A673 (cell line): ENCODE measurements at regions not wholly inside any gene's neighbourhood (a gene's known extent, or its start where the extent isn't known, plus 50 kb on each side); places are given as distances from the start of the nearest gene placed in this dataset.

Experiments
- BruUV-seq: library from RNA; stranded (reverse); fragments of 400-500 nt; replicated peaks from 2 replicates; lab custom pipeline; 2021; lab: Mats Ljungman, UMichigan
- CTCF ChIA-PET: fragments of 300-600 bp; sonication (Branson Sonifier 250); formaldehyde crosslinking; loops from one replicate; lab custom pipeline; 2022; ENCODE audit warnings: antibody characterized with exemption; lab: Charles Lee
- POLR2A ChIA-PET: fragments of 300-600 bp; sonication (Branson Sonifier 250); formaldehyde crosslinking; loops from one replicate; lab custom pipeline; 2022; ENCODE audit warnings: antibody characterized with exemption; ENCODE audit not compliant: low non-redundant PET; lab: Charles Lee
- DNase-seq: peaks from one replicate; pipeline ENCODE4 v3.0.0-alpha.2; 2015; ENCODE audit warnings: low spot score
- H3K27ac ChIP-seq: fragments of 200-600 bp; sonication (generic); 2 replicates; pipeline ENCODE4 v1.5.1; 2016; ENCODE audit warnings: mixed run types, low read depth, mild to moderate bottlenecking, mixed read lengths, antibody characterized with exemption, low read length; ENCODE audit not compliant: poor library complexity, severe bottlenecking
- H3K27me3 ChIP-seq: fragments of 200-600 bp; sonication (generic); replicated peaks from 2 replicates; pipeline ENCODE4 v1.6.1; 2017; ENCODE audit warnings: mixed run types, low read depth, mild to moderate bottlenecking, mixed read lengths, antibody characterized with exemption, low read length; ENCODE audit not compliant: insufficient read depth, poor library complexity
- H3K36me3 ChIP-seq: fragments of 200-600 bp; sonication (generic); 2 replicates; pipeline ENCODE4 v1.6.1; 2016; ENCODE audit warnings: mixed run types, mild to moderate bottlenecking, mixed read lengths, antibody characterized with exemption, low read length; ENCODE audit not compliant: insufficient read depth, poor library complexity, severe bottlenecking
- H3K4me1 ChIP-seq: fragments of 200-600 bp; sonication (generic); 2 replicates; pipeline ENCODE4 v1.6.1; 2017; ENCODE audit warnings: mixed run types, mild to moderate bottlenecking, mixed read lengths, antibody characterized with exemption, low read length; ENCODE audit not compliant: insufficient read depth, poor library complexity, severe bottlenecking
- H3K4me3 ChIP-seq: fragments of 200-600 bp; sonication (generic); 2 replicates; pipeline ENCODE4 v1.5.1; 2016; ENCODE audit warnings: low read depth, mixed run types, mild to moderate bottlenecking, mixed read lengths, low read length; ENCODE audit not compliant: poor library complexity, severe bottlenecking
- H3K9me3 ChIP-seq: fragments of 200-600 bp; sonication (generic); 2 replicates; pipeline ENCODE4 v1.6.1; 2016; ENCODE audit warnings: mixed run types, low read depth, mild to moderate bottlenecking, mixed read lengths, antibody characterized with exemption, low read length; ENCODE audit not compliant: poor library complexity, severe bottlenecking
- CTCF ChIP-seq: fragments of 300-800, 200-600 bp; sonication (generic); conservative IDR thresholded peaks from 2 replicates; pipeline ENCODE4 v1.5.1; 2017; ENCODE audit warnings: low read depth, mild to moderate bottlenecking, antibody characterized with exemption, low read length, moderate library complexity, mixed read lengths
- EZH2 ChIP-seq: fragments of 200-600 bp; sonication (generic); IDR thresholded peaks from 2 replicates; pipeline ENCODE4 v1.6.1; 2017; ENCODE audit warnings: borderline replicate concordance, low read depth, mild to moderate bottlenecking, mixed read lengths, antibody characterized with exemption, low read length; ENCODE audit not compliant: poor library complexity, severe bottlenecking
- intact Hi-C: fragments of 100-400 bp; cut with micrococcal nuclease; formaldehyde crosslinking; loops from one replicate; pipeline ENCODE4 v1.10.0; 2022; ENCODE audit not compliant: unreplicated experiment

- intact Hi-C loops: no loop called here
- Histone ChIP-seq H3K4me3 (no peak overlapping the region), H3K9me3 (no peaks in the 10 kb centered on the region), H3K4me1 (no peaks in the 10 kb centered on the region), H3K27me3 (no peaks in the 10 kb centered on the region), H3K36me3 (no peaks in the 10 kb centered on the region), H3K27ac (no peak overlapping the region)
- CTCF ChIA-PET: no interaction called here
- TF ChIP-seq EZH2 (no peak), CTCF (no peak)
- POLR2A ChIA-PET: no interaction called here
- no TSS peak for BruUV-seq
- DNase-seq: no peak
These were observed 187.3 kb downstream of the IPO8 start for GRCh38 chr12:30508205-30508967.

- Histone ChIP-seq H3K27me3 (peaks cover 3% of the 10 kb centered on the region), H3K27ac (no peak overlapping the region), H3K9me3 (no peaks in the 10 kb centered on the region), H3K36me3 (no peaks in the 10 kb centered on the region), H3K4me3 (no peak overlapping the region), H3K4me1 (no peaks in the 10 kb centered on the region)
- intact Hi-C loops: no loop called here
- CTCF ChIA-PET: no interaction called here
- no peak for DNase-seq
- POLR2A ChIA-PET: no interaction called here
- no peak for TF ChIP-seq CTCF
- TF ChIP-seq EZH2: no peak
- no TSS peak for BruUV-seq
These were observed 188.1 kb downstream of the IPO8 start for GRCh38 chr12:30507576-30507975.

- TF ChIP-seq CTCF (no peak), EZH2 (no peak)
- no TSS peak for BruUV-seq
- no peaks in the 10 kb centered on the region for H3K9me3 ChIP-seq
- POLR2A ChIA-PET: no interaction called here
- DNase-seq: no peak
- CTCF ChIA-PET: no interaction called here
- H3K27ac ChIP-seq: no peak overlapping the region
- H3K27me3 ChIP-seq: peaks cover 3% of the 10 kb centered on the region
- H3K4me1 ChIP-seq: no peaks in the 10 kb centered on the region
- no peaks in the 10 kb centered on the region for H3K36me3 ChIP-seq
- intact Hi-C loops: no loop called here
- H3K4me3 ChIP-seq: no peak overlapping the region
These were observed 189.3 kb downstream of the IPO8 start for GRCh38 chr12:30506411-30506810.
